ENCODE measurements at regions not wholly inside any gene's neighbourhood (a gene's known extent, or its start where the extent isn't known, plus 50 kb on each side); places are given as distances from the start of the nearest gene placed in this dataset.
"Not testable (repeated sequence)": the region's sequence is repeated elsewhere in the genome, so short reads cannot be mapped to it uniquely, and the experiment has no call there.

DNA sequence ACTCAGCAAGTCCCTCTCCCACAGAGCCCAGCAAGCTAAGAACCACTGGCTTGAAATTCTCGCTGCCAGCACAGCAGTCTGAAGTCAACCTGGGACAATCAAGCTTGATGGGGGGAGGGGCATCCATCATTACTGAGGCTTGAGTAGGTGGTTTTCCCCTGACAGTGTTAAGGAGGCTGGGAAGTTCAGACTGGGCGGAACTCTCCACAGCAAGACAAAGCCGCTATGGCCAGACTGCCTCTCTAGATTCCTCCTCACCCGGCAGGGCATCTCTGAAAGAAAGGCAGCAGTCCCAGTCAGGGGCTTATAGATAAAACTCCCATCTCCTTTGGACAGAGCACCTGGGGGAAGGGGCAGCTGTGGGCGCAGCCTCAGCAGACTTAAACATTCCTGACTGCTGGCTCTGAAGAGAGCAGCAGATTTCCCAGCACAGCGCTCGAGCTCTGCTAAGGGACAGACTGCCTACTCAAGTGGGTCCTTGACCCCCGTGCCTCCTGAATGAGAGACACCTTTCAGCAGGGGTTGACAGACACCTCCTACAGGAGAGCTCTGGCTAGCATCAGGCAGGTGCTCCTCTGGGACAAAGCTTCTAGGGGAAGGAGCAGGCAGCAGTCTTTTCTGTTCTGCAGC lies 188.4 kb downstream of the PCTP start:
- TF ChIP-seq, protein P1, sequence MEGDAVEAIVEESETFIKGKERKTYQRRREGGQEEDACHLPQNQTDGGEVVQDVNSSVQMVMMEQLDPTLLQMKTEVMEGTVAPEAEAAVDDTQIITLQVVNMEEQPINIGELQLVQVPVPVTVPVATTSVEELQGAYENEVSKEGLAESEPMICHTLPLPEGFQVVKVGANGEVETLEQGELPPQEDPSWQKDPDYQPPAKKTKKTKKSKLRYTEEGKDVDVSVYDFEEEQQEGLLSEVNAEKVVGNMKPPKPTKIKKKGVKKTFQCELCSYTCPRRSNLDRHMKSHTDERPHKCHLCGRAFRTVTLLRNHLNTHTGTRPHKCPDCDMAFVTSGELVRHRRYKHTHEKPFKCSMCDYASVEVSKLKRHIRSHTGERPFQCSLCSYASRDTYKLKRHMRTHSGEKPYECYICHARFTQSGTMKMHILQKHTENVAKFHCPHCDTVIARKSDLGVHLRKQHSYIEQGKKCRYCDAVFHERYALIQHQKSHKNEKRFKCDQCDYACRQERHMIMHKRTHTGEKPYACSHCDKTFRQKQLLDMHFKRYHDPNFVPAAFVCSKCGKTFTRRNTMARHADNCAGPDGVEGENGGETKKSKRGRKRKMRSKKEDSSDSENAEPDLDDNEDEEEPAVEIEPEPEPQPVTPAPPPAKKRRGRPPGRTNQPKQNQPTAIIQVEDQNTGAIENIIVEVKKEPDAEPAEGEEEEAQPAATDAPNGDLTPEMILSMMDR (IDR thresholded peaks at IDR 0.05; ENCODE audit: poor library complexity), result not testable (repeated sequence)
- TF ChIP-seq EZH2 (IDR thresholded peaks at IDR 0.05; ENCODE audit: borderline replicate concordance), result not testable (repeated sequence)
